Type B pancreatic cell (in vitro differentiated cells): ENCODE measurements at regions not wholly inside any gene's neighbourhood (a gene's known extent, or its start where the extent isn't known, plus 50 kb on each side); places are given as distances from the start of the nearest gene placed in this dataset.

Experiments used
- DNase-seq: peaks from one replicate; pipeline ENCODE4 v3.0.0; 2021; ENCODE audit warnings: mixed read lengths; ENCODE audit not compliant: unreplicated experiment; ENCODE audit errors: extremely low spot score
- H3K27ac Mint-ChIP-seq: 2 replicates; pipeline ENCODE4 v1.8.0; 2021; ENCODE audit warnings: mild to moderate bottlenecking, mixed read lengths
- H3K27me3 Mint-ChIP-seq: 2 replicates; pipeline ENCODE4 v1.8.0; 2021; ENCODE audit warnings: mixed read lengths
- H3K36me3 Mint-ChIP-seq: 2 replicates; pipeline ENCODE4 v1.8.0; 2021; ENCODE audit warnings: mixed read lengths
- H3K4me1 Mint-ChIP-seq: one replicate; pipeline ENCODE4 v1.8.0; 2021; ENCODE audit warnings: mixed read lengths; ENCODE audit not compliant: unreplicated experiment
- H3K4me3 Mint-ChIP-seq: 2 replicates; pipeline ENCODE4 v1.8.0; 2021; ENCODE audit warnings: mild to moderate bottlenecking, mixed read lengths
- H3K9me3 Mint-ChIP-seq: 2 replicates; pipeline ENCODE4 v1.8.0; 2021; ENCODE audit warnings: mixed read lengths
- TF ChIP-seq, protein P1 (sequence below): fragments of 200-600 bp; sonication (generic); conservative IDR thresholded peaks from 2 replicates; pipeline ENCODE4 v1.5.0; 2021; ENCODE audit warnings: antibody characterized with exemption, mild to moderate bottlenecking

DNA sequence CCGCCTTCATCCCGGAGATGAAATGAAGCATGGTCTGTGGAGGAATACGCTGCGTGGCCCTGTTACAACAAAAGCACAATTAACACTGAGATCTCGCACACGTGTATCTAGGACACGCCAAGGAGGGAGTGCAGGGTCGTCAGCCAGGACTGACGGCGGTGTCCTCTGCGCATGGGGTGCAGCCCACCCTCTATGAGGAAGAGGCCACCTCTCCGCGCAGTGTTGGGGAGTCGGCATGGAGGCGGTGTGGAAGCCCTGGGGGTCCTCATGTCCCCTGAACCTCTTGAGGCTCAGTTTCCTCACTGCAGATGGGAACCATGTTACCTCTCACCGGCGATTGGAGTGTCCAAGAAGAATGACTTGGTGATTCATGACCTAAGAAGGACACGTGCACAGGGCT, 86.0 kb upstream of the ZNF236 start:
- H3K27me3 Mint-ChIP-seq: no peaks in the 10 kb centered on the region

DNA sequence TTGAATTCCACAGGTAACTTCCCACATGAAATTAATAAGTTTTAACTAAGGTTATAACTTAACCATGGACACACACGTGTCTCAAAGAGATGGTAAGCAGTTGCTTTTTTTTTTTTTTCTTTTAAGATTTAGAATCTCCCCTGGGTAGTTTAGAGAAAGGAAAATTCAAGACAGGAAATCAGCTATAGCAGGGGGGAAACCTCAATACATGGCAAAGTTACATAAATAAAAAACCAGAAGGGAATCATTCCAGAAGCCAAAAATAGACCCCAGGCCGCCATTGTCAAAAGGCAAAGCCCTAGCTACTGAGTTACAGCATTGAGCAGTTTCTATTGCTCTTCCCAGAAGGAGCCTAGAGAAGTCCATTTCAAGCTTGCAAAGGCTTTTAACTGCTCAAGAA, 91.5 kb upstream of the ZNF236 start:
- Mint-ChIP-seq H3K4me1 (peaks cover 6% of the 10 kb centered on the region), H3K9me3 (no peaks in the 10 kb centered on the region), H3K27me3 (no peaks in the 10 kb centered on the region), H3K36me3 (no peaks in the 10 kb centered on the region), H3K27ac (no peak overlapping the region), H3K4me3 (no peak overlapping the region)
- TF ChIP-seq, protein P1, sequence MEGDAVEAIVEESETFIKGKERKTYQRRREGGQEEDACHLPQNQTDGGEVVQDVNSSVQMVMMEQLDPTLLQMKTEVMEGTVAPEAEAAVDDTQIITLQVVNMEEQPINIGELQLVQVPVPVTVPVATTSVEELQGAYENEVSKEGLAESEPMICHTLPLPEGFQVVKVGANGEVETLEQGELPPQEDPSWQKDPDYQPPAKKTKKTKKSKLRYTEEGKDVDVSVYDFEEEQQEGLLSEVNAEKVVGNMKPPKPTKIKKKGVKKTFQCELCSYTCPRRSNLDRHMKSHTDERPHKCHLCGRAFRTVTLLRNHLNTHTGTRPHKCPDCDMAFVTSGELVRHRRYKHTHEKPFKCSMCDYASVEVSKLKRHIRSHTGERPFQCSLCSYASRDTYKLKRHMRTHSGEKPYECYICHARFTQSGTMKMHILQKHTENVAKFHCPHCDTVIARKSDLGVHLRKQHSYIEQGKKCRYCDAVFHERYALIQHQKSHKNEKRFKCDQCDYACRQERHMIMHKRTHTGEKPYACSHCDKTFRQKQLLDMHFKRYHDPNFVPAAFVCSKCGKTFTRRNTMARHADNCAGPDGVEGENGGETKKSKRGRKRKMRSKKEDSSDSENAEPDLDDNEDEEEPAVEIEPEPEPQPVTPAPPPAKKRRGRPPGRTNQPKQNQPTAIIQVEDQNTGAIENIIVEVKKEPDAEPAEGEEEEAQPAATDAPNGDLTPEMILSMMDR: no peak
- DNase-seq: no peak

More for the DNA sequence above, 86.0 kb upstream of the ZNF236 start:
- Mint-ChIP-seq H3K27ac (no peak overlapping the region), H3K4me3 (no peak overlapping the region), H3K4me1 (peaks cover 1% of the 10 kb centered on the region), H3K36me3 (no peaks in the 10 kb centered on the region), H3K9me3 (peaks cover 4% of the 10 kb centered on the region)
- TF ChIP-seq, protein P1: no peak
- no peak for DNase-seq

DNA sequence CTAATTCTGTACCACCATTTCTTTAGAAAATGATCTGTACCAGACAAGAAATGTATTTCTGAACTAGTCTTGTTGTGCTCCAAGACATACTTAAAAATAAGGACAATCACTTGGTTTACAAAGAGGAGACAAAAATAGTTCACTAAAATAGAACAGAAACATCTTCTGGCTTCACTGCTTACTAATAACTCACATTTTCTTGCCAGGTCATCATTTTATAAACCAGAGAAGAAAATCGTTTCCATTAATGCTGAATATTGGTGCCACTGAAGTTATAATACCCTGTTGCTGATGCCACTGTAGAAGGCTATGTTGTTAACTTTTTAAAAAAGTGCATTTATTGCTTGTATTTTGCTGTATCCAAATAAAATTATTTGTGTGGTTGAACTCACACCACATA, 94.8 kb upstream of the ZNF236 start:
- Mint-ChIP-seq H3K27ac (no peak overlapping the region), H3K36me3 (no peaks in the 10 kb centered on the region), H3K4me3 (no peak overlapping the region), H3K9me3 (no peaks in the 10 kb centered on the region), H3K4me1 (peaks cover 11% of the 10 kb centered on the region), H3K27me3 (no peaks in the 10 kb centered on the region)
- DNase-seq: no peak
- TF ChIP-seq, protein P1: no peak

DNA sequence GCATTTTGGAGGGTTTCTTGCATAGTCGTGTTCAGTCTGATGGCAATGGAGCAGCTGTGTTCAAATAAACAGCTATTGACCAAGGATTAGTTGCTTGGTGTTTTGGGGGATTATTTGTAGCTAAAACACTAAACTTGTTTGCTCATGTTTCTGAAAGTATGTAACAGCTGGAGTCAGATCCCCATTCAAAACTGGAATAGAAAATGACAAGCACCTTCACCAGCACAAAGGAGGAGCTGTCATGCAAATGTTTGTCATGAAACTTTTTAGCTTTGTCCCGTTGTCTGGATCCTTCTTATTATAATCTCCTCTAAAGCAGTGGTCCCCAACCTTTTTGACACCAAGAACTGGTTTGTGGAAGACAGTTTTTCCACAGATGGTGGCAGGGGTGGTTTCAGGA, 96.9 kb upstream of the ZNF236 start:
- no peaks in the 10 kb centered on the region for H3K27me3 Mint-ChIP-seq
- no peaks in the 10 kb centered on the region for H3K9me3 Mint-ChIP-seq
- no peak for DNase-seq
- no peak overlapping the region for H3K27ac Mint-ChIP-seq
- TF ChIP-seq, protein P1: no peak
- no peak overlapping the region for H3K4me3 Mint-ChIP-seq
- H3K4me1 Mint-ChIP-seq: peaks cover 10% of the 10 kb centered on the region
- H3K36me3 Mint-ChIP-seq: no peaks in the 10 kb centered on the region

DNA sequence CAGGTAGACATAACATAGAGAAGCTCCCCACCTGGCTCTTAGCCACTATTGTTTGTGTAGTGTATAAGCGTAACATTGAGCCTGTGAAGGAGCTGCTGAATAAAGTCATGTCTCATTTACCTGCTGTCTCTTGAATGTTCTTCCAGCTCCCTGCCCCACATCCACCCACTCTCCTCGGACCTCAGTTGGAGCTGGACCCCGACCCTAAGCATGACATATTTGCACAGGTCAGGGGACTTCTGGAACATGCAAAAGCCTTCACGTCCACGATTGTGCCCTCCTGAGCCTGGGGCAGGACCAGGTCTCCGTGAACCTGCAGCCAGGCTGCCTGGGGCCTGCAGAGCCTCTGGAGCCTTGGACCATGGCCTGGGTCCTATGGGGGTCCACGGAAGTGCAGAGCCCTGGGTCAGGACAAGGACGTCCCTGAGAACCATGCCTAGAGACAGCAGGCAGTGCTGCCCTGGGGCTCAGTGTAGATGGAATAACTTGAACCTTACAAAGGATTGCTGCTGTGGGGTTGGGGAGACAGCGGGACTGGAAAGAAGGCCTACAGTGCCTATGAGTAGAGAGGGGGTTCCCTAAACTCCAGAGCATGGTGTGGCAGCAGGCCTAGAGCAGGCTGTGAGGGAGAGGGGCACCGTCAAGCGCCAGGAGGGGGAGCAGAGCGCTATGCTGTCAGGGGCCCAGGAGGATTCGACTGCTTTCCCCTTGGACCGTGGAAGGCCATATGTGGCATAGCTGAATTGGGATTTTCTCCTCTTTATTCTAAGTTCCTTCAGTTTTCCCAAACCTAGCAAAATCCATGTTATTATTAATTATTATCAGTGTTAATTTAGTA, 99.9 kb upstream of the ZNF236 start:
- no peaks in the 10 kb centered on the region for H3K9me3 Mint-ChIP-seq
- H3K36me3 Mint-ChIP-seq: no peaks in the 10 kb centered on the region
- TF ChIP-seq, protein P1: no peak
- no peak for DNase-seq
- H3K27ac Mint-ChIP-seq: no peak overlapping the region
- H3K27me3 Mint-ChIP-seq: no peaks in the 10 kb centered on the region
- peaks cover 10% of the 10 kb centered on the region for H3K4me1 Mint-ChIP-seq
- H3K4me3 Mint-ChIP-seq: no peak overlapping the region
